Jurkat, Clone E6-1 (cell line): ENCODE measurements at regions not wholly inside any gene's neighbourhood (a gene's known extent, or its start where the extent isn't known, plus 50 kb on each side); places are given as distances from the start of the nearest gene placed in this dataset.

Experiments
- DNase-seq: peaks from one replicate; pipeline ENCODE4 v3.0.0-alpha.2; 2011; ENCODE audit warnings: low read depth, low spot score
- H3K4me3 ChIP-seq: 2 replicates; pipeline ENCODE4 v1.5.1; 2011; ENCODE audit warnings: mild to moderate bottlenecking, low read length, control low read depth, moderate library complexity

DNA sequence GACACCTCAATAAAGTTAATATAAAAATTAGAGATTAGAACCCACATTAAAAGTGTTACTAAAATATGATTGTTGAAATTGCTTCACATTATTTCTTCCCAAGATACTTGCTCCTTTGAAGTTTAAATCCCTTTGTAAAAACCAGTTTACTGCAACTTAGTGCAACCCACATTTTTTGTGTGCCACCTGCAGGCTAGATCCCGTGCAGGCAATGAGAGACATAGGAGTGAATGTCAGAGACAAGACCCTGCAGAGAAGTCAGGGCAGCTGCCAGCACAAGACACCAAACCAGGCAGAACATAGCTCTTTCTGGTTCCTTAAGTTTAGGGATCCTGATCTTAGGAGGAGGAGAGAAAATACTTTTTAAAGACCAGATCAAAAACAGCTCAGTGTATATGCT, 142.8 kb upstream of the MTNR1B start:
- DNase-seq: peak; percentile 68
- H3K4me3 ChIP-seq: no peak overlapping the region

DNA sequence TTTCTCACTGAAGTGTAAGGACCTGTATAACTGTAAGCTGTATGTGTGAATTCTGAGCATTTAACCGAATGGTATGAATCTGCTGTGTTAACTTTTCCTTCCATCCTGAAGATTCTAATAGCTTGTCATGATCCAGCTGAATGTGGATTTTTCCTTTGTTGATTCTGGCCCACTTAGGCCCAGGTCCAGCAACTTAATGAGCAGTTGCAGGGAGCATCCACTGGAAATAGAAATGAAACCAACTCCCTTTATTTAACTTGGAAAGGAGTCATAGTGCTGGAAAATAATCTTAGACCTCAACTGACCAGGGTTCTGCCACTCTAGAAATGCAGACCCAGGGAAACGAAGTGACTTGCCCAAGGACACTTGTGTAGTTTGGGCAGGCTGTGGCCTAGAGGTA, 142.3 kb upstream of the MTNR1B start:
- DNase-seq: no peak
- no peak overlapping the region for H3K4me3 ChIP-seq

DNA sequence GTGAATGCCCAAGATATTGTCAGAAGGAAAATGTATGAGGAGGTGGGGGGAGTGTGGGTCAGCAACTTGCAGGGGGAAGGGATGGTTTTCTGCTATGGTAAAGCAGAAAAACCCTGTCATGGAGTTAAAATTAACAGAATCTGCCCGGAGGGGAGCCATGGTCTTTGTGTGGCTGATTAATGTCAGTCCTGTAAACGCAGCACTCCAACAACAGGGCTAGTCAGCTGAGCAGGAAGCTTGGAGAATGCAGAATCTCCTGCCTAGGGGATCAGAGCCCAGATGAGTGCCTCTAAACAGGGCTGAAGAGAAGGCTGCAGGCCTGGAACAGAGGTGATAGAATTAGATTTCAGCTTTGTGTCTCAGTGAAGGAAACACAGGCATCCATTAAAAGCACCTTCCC, 140.9 kb upstream of the MTNR1B start:
- no peak for DNase-seq
- H3K4me3 ChIP-seq: no peak overlapping the region

DNA sequence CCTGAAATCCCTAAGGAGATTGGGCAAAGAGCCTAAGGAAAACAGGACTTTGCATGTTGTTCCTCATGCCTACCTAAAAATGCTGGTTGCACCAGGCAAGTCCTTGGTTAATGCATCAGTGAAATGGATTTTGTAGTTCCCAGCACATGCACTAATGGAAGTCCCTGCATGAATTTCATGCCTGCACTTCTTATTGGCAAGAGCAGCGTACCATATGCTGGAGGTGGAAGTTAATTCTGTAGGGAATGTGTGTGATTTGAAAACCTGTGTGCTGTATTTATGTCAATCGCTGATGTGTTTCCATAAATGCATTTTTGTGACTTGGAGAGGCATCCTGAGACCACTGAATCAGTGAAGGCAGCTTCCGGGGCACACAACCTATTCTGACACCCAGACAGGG, 140.3 kb upstream of the MTNR1B start:
- H3K4me3 ChIP-seq: no peak overlapping the region

DNA sequence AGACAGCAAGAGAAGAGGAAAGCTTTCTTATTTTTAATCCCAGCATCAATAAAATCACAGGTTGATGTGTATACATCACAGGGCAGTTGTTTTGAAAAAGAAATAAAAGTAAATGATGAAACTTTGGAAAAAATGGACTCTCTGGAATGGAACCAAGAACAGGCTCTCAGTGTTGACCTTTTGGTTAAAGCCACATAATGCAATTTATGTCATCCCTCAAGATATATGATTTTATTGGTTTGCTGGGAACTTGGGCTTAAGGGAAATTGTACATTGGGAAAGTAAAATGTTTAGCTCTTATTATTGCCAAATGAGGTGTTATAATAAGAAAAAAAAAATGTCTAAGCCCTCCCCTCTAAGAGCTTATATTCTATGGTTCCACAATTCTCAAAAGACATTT, 139.8 kb upstream of the MTNR1B start:
- DNase-seq: no peak
- no peak overlapping the region for H3K4me3 ChIP-seq

More for the DNA sequence above, 140.3 kb upstream of the MTNR1B start:
- DNase-seq: no peak

DNA sequence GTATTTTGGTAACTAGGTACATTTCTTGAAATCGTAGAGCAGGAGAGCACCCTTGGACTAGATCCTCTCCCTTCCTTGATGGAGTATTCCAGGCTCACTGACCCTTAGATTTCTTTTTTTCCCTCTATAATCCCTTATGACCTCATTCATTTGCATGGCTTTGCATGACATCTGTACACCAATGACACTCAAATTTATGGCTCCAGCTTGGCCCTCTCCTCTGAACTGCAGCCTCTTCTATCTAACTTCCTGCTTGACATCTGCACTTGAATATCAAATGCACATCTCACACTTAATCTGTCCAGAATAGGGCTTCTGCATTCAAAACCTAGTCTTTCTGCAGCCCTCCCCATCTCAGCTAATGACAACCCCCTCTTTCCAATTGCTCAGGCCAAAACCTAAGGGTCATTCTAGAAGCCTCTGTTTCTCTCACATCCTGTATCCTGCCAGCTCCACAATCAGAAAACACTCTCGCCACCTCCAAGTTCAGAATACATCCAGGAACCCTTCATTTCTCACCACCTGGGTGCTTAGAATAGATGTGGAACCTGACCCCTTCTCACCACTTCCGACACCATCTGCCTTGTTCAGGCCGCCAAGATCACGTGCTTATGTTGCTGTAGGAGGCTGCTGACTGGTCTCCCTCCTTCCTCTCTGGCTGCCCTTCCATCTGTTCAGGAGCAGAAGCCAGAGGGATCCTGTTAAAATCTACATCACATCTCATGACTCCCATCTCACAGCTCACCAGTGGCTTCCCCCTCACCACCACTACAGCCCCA, 138.9 kb upstream of the MTNR1B start:
- DNase-seq: peak; percentile 78
- H3K4me3 ChIP-seq: no peak overlapping the region

DNA sequence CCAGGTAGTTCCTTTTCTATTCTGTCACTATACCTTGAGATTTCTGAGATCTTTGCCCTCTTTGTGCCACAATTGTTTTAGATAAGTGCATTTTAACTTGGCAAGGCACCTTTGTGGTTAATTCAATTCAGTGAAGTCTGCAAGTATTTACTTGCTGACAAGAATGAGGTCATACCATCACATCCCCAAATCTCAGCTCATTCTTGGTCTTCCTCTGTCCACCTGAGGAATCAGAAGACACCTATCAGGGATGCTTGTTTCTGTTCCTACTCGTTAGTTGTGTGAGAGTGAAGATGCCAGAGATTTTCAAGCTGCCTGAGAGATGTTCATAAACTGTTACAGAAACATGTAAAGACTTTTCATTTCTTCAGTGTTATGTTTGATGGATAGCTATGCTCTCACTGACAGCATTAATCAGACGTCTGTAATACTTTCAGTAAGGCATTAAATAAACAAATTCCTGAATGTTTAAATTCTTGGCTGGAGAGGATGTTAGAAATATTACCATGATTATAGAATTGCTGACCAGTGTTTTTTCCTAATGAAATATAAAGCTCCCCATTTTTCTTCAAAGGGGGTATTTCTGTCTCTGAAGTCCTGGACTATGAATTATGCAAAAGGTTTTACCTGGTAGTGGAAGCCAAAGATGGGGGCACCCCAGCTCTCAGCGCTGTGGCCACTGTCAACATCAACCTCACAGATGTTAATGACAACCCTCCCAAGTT, 135.0 kb upstream of the MTNR1B start:
- DNase-seq: no peak
- no peak overlapping the region for H3K4me3 ChIP-seq

DNA sequence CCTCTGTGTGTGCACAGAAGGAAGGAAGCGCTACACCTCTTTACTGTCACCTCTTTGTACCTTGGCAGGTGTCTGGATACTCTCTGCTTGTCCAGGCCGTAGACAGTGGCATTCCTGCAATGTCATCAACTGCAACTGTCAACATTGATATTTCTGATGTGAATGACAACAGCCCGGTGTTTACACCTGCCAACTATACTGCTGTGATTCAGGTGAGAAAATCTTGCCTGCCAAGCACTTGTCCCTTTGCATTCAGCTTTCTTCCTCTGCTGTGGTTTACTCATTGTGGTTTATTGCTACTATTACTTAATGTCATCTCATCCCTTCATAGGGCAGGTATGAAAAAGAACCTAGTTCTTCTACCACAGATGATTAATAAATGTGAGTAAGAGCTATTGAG, 131.9 kb upstream of the MTNR1B start:
- DNase-seq: no peak
- H3K4me3 ChIP-seq: no peak overlapping the region

DNA sequence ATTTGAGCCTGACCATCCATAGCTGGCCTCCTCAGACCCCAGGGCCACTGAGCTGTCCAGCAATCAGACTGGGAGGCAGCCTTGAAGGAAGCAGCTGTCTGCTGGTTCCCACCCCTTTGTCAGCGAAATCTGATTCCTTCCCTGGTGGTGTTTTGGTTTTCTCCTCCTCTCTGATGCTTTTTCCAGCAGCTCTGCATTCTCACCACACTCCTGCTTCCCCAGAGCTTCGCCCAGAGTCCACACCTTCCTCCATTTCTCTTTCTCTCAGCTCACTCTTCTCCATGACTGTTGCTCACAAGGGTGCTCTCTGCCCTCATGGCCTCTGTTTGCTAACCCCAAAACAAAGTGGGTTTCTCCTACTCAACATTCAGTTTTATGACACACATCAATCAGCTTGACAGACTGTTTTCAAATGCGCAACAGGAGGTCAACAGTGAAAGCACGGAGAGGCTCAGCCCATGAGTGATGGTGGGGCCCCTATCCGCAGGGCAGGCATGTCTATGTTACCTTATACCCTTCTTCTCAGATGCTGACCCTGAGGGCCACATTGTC, 130.6 kb upstream of the MTNR1B start:
- no peak for DNase-seq
- H3K4me3 ChIP-seq: no peak overlapping the region

DNA sequence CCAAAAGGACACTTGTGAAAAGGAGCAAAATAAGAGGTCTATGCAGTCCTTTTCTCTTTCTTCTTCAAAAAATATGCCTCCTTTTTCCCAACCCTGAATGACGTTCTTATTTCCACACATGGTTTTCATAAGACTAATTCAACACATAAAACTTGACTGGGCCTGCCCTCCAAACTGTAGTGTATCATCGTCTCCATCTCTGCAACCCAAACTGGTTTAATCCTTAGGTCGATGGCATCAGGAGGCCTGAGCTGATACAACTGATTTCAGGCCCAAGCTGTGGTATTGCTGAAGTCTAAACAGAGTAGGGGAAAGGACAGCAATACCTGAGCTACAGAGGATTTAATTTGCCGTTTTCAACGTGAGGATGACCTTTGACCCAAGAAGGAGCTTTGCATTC, 130.0 kb upstream of the MTNR1B start:
- H3K4me3 ChIP-seq: no peak overlapping the region
- no peak for DNase-seq

DNA sequence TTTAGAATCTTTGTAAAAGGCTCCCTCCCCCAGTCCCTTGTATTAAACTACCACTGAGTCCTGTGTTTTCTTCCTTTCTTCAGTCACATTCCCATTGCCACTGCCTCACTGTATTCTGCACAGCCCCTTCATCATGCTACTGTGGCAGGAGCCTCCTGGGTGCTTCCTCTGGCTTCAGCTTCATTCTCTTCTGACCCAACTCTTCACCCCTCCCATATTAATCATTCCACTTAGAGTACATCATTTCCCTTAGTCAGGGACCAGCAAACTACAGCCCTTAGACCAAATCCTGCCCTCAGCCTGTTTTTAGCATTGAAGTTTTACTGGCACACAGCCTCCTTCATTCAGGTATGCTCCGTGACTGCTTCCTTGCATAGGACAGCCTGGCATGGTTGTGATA, 127.7 kb upstream of the MTNR1B start:
- DNase-seq: no peak
- H3K4me3 ChIP-seq: no peak overlapping the region

DNA sequence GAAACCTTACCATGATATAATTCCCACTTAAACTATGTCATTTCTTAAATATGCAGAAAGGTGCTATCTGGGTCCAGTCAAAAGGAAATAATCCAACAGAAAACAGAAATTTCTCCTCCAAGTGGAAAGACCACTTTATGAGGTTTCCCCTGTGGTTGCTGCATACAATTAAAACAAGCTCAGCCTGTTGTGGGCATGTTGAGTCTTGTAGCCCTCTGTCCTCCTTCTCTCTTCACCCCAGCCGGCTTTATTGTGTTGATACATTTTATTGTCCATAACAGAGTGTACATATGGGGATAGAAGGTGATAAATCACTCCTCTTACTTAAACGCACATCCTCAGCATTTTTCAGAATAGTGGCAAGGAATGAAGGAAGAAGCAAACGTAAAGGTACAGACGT, 126.0 kb upstream of the MTNR1B start:
- no peak overlapping the region for H3K4me3 ChIP-seq
- DNase-seq: no peak

DNA sequence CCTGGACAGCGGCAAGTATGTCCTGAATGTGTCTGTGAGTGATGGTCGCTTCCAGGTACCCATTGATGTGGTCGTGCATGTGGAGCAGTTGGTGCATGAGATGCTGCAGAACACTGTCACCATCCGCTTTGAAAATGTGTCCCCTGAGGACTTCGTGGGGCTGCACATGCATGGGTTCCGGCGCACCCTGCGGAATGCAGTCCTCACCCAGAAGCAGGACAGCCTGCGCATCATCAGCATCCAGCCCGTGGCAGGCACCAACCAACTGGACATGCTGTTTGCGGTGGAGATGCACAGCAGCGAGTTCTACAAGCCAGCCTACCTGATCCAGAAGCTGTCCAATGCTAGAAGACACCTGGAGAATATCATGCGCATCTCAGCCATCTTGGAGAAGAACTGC, 125.3 kb upstream of the MTNR1B start:
- H3K4me3 ChIP-seq: no peak overlapping the region
- no peak for DNase-seq

DNA sequence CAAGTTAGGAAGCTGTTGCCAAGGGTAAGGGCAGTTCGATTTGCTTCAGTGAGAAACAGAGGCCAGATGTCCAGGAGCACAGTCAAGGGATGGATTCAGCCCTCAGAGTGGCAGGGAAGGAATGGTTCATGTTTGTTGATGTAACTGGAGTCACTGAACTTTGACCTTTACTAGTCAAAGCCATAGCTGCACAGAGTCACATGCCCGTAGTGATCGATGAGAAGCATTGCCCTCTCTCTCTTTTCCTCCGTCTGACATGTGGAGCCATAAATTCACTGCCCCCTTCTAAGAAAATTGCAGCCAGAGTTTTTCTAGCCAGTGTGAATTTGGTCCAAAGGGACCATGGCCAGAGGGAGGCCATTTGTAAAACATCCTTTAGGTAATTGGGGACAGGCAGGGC, 124.1 kb upstream of the MTNR1B start:
- no peak for DNase-seq
- H3K4me3 ChIP-seq: no peak overlapping the region

DNA sequence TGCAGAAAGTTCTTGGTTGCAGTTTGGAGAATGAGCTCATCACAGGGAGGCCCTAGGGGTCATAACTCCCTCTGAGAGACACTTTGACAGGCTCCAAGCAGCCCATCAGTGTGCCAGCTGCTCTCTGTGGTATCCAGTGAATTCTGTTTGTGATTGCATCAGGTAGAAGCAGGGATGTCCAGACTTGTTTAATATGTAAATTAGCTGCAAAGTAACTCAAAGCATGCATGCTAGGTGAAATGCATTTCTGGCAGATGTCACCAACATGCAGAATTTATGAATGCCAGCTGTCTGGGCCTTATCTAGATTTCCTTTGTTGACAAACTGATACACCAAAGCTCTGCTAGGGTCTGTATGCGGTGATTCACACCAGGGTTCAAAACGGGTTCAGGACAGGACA, 123.6 kb upstream of the MTNR1B start:
- DNase-seq: no peak
- H3K4me3 ChIP-seq: no peak overlapping the region

DNA sequence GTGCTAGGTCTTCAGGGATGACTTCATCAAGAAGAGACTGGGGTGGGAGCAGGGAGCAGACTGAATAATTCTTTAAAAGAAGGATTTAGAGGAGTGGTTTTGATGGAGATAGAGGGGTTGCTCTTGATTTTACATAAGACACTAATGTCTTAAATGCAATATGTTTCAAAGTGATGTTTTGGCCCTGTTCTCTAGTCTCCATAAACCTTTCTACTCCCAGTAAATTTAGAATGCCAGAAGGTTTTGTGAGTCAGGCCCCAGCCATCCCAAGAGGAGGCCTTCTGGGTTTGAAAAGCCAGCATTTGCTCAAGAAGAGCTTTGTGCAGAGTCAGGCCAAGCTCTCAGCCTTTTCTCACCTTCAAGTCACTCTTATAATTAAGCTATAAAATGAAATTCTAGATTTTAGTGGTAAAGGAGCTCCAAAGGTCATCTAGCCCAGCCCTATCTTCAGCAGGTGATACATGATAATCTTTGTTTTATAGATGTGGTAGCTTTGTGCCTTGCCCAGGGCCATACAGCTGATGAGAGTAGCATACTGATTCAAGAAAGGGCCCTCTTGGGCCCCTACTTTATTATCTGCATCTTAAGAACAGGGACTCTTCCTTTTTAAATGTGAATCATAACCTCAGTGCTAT, 122.8 kb upstream of the MTNR1B start:
- no peak for DNase-seq
- H3K4me3 ChIP-seq: no peak overlapping the region

DNA sequence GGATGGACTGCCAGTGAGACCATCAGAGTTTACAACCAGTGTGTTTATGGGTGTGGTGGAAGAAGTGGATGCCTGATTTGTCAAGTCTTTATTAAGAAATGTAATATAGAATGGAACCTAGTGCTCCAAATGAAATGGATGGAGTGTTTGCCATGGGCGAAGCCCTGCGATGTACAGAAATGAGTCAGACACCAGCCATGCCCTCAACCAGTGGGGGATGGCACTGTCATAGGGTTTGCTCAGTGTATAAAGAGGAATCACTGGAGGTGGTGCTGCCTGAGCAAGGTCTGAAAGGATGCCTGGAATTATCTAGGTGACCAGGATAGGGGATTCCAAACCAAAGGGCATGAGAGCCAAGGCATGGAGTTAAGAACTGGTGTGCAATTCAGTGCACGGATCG, 120.9 kb upstream of the MTNR1B start:
- H3K4me3 ChIP-seq: no peak overlapping the region
- no peak for DNase-seq

DNA sequence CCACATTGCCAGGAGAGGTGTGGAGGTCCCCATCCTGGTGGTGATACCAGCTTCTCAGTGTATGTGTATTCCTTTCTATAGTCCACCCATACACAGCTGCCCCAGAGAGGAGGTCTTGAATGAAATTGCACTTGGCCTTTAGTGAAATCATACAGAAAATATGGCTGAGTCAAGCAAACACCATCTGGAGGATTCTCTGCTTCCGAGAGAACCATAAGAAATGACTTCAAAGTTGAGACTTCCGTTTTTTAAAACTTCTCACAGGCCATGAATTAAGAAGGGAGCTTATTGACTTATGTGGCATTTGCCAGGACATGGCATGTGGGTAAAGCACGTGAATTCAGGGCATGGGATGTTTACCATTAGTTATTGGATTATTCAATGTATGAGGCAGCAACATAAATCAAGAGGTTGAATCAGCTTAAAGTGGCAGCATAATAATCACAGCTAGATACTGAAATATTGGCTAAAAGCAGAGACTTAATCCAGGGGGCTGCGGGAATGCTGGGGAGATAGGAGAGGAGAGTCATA, 119.1 kb upstream of the MTNR1B start:
- H3K4me3 ChIP-seq: no peak overlapping the region
- no peak for DNase-seq

DNA sequence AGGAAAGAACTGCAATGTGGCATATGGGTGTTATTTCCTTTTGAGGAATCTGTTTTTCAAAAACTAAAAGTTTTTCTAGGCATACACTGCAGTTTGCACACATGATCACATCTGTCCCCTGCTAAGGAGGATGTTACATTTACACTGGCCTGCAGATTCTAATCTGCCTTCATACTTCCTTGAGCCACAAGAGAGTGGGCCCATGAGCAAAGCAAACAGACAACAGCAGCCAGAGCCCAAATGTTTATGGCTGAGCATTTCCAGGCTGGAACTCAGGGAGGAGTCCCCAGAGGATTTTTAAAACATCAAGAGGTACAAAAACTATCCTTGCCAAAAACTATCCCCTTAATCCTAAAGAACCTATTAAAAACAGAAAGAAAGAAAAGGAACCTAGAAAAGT, 117.2 kb upstream of the MTNR1B start:
- no peak overlapping the region for H3K4me3 ChIP-seq
- no peak for DNase-seq

DNA sequence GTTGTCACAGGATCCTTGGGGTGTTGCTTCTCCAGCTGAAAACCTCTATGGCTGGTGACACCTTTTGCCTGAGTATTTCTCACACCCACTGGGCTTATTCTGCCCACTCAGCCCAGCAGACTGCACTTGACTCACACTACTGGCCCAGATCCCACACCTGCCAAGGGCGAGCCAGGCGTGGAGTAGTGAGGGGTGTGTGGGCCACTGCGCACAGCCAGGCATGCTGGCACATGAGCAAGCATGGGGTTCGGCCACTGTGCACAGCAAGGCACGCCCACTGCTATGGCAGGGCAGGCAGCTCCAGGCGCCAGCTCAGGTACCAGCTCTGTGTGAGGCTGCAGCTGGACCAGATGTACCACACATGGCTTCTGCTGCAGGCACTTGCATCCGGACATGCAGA, 116.5 kb upstream of the MTNR1B start:
- no peak overlapping the region for H3K4me3 ChIP-seq
- DNase-seq: no peak
